Right ventricle myocardium inferior (tissue), 1 donor: ENCODE measurements at regions not wholly inside any gene's neighbourhood (a gene's known extent, or its start where the extent isn't known, plus 50 kb on each side); places are given as distances from the start of the nearest gene placed in this dataset.

ENCODE experiments used
- ATAC-seq: fragments of 200-7000 bp; cut with Tn5 transposase; one replicate; pipeline ENCODE4 v1.9.1; 2020; ENCODE audit warnings: mild to moderate bottlenecking, moderate library complexity
- DNase-seq: peaks from one replicate; pipeline ENCODE4 v3.0.0; 2021; ENCODE audit errors: missing footprints
- intact Hi-C: fragments of 100-400 bp; cut with DNase I; formaldehyde crosslinking; loops from one replicate; pipeline ENCODE4 v1.11.0; 2022
- donor health status: DM: no; HTN: yes; CAD: no; lungs with severe emphysema.

DNA sequence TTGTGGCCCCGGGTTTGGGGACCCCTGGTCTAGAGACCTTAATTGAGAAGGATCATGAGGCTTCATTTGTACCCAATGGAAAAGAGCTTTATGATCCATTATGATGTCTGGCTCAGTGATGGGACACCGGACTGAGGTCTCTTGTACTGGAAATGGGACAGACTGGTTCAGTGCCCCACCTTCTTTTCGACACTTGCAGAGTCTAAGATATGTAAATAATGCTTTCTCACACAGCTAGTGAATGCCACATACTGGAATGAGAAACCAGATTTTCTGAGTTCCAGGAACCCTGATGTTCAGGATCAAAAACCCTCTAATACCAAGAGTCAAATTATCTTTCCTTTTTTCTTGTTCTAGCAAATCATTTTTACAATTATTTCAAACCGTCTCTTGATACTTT, 116.3 kb upstream of the ARPP21 start:
- intact Hi-C loops = no loop called here
- ATAC-seq (no peak), DNase-seq (no peak)

DNA sequence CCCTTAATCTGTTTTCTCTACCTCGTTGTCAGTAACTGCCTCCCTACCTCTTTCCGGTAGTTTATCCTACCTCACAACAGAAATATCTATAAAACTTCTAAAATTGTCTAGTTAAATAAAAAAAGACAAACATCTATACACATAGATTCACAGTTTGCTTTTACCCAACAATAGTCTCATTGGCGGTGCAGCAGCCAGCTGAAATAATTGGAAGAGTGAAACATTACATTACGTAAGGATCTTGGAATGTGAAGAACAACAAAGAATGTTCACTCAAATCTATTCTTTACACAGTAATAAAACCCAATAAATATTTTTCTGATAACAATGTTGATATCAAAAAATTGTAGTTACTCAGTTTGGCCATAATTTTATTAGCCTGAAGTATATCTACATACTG, 115.5 kb upstream of the ARPP21 start:
- intact Hi-C loops = no loop called here

DNA sequence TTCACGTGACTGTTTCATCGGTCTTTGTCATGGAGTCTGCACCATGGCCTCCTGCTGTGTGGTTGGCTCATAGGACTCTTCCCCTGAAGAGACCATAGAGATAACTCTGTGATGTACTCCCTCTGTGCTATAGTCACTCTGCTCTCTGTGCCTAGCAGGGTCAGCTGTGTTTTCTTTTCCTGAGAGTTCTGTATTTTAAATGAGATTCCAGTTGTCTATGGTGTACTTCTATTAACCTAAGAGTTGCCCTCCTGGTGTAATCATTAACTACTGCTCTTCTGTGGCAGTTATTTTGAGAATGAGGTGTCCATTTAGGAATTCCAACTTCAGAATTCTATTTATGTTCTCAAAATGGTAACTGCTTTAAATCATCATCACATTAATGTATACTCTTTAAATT, 114.5 kb upstream of the ARPP21 start:
- intact Hi-C loops = no loop called here
- DNase-seq (no peak), ATAC-seq (no peak)

More for the DNA sequence above, 115.5 kb upstream of the ARPP21 start:
- ATAC-seq (no peak), DNase-seq (no peak)

GRCh38 chr3:35528728-35529127, 110.6 kb upstream of the ARPP21 start:
- DNase-seq = no peak
- ATAC-seq = no peak
- intact Hi-C loops = no loop called here

DNA sequence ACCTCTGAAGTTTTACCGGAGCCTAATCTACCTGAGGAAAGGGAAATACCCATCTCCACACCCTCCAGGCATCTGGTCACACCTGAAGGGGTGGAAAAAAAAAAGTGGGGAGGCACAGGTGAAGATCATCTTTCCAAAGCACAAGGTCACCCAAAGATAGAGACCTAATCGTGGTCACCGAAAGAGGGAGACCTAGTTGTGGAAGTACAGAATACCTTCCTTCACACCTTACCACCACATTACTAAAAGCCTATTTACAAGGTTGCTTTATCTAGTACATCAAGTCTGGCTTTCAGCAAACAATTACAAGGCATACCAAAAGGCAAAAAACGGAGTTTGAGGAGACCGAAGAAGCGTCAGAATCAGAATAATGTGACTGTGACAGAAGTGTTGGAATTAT, 110.0 kb upstream of the ARPP21 start:
- intact Hi-C loops = no loop called here
- no peak for DNase-seq
- ATAC-seq = no peak

DNA sequence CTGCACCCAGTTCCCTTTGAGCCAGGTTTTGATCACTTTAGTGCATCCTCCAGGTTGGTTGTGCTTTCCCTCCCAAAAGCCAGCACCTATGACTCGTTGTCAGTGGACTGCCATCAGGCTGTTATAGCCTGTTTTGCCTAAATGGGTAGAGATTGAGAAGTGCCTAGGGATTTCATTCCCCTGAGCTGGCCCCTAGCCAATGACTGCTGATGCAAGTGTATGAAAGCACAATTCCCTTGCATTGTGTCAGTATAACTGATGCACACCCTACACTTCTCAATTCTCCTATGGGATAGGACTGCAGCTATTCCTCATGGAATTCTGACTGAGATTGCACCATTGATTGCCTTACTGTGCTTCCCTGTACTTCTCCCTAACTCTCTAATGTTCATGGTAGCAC, 102.1 kb upstream of the ARPP21 start:
- intact Hi-C loops = no loop called here
- DNase-seq (no peak), ATAC-seq (no peak)

DNA sequence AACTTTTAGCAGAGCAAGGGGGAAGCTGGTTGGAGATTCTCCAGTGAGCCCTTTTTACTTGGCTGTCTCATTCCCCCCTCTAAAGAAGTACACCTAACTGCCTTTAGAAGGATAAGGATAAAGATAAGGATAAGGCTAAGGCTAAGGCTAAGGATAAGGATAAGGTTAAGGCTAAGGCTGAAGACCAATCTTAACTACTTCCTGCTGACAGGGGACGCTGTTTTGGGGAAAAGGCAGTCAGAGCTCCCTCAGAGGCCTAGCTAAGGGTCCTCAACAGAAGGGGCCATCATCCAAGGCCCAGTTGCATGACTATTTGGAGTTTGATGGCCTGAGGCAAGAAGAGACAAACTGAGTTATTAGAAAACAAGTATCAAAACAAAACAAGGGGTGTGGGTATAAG, 94.3 kb upstream of the ARPP21 start:
- no peak for ATAC-seq
- intact Hi-C loops = no loop called here

GRCh38 chr3:35549690-35550089, 89.6 kb upstream of the ARPP21 start:
- DNase-seq (no peak), ATAC-seq (no peak)
- intact Hi-C loops = no loop called here

More for the DNA sequence above, 94.3 kb upstream of the ARPP21 start:
- no peak for DNase-seq

- DNase-seq (no peak), ATAC-seq (no peak)
- intact Hi-C loops = no loop called here
Observed at GRCh38 chr3:35562141-35562540, 77.2 kb upstream of the ARPP21 start.

GRCh38 chr3:35565048-35565447, 74.3 kb upstream of the ARPP21 start:
- intact Hi-C loops = no loop called here
- ATAC-seq (no peak), DNase-seq (no peak)
